ENCODE measurements at regions not wholly inside any gene's neighbourhood (a gene's known extent, or its start where the extent isn't known, plus 50 kb on each side); places are given as distances from the start of the nearest gene placed in this dataset.

- H3K4me1 ChIP-seq (replicated peaks in 1 of 2): no peaks in the 10 kb centered on the region
- WGBS, 4 donors: 80 to 100% (median 85%) methylated on average over 2 to 4 of the region's 4 CpGs
- DNase-seq: no peak
- no peaks in the 10 kb centered on the region for H3K27me3 ChIP-seq
- intact Hi-C loops (cut with DNase I): no loop called here
- H3K4me3 ChIP-seq: no peak overlapping the region
- TF ChIP-seq POLR2A (IDR thresholded peaks at IDR 0.05): no peak
- no peak for TF ChIP-seq CTCF (IDR thresholded peaks at IDR 0.05)
- no peaks in the 10 kb centered on the region for H3K36me3 ChIP-seq (replicated peaks in 1 of 2)
- no peak overlapping the region for H3K27ac ChIP-seq
- no peaks in the 10 kb centered on the region for H3K9me3 ChIP-seq (replicated peaks in 1 of 3)
These were observed 123.0 kb downstream of the MYCN start for GRCh38 chr2:16063251-16063850.

- no peak for TF ChIP-seq POLR2A (IDR thresholded peaks at IDR 0.05)
- no peak for TF ChIP-seq CTCF (IDR thresholded peaks at IDR 0.05)
- no peak for DNase-seq
- Histone ChIP-seq H3K36me3 (replicated peaks in 1 of 2) (no peaks in the 10 kb centered on the region), H3K4me3 (no peak overlapping the region), H3K27me3 (no peaks in the 10 kb centered on the region), H3K9me3 (replicated peaks in 1 of 3) (no peaks in the 10 kb centered on the region), H3K27ac (no peak overlapping the region), H3K4me1 (replicated peaks in 1 of 2) (no peaks in the 10 kb centered on the region)
- intact Hi-C loops (cut with DNase I): no loop called here
- 45 to 75% (median 60%) methylated on average over 1 of the region's 1 CpG for whole genome bisulfite sequencing, 4 donors
These were observed 122.3 kb downstream of the MYCN start for GRCh38 chr2:16062471-16063250.

- WGBS, 4 donors: 57 to 72% (median 68%) methylated on average over 2 of the region's 2 CpGs
- no peaks in the 10 kb centered on the region for H3K36me3 ChIP-seq (replicated peaks in 1 of 2)
- no peak for TF ChIP-seq POLR2A (IDR thresholded peaks at IDR 0.05)
- no peak for TF ChIP-seq CTCF (IDR thresholded peaks at IDR 0.05)
- no peak for DNase-seq
- intact Hi-C loops (cut with DNase I): no loop called here
- H3K27me3 ChIP-seq: no peaks in the 10 kb centered on the region
- H3K4me1 ChIP-seq (replicated peaks in 1 of 2): no peaks in the 10 kb centered on the region
- no peak overlapping the region for H3K4me3 ChIP-seq
- no peak overlapping the region for H3K27ac ChIP-seq
- no peaks in the 10 kb centered on the region for H3K9me3 ChIP-seq (replicated peaks in 1 of 3)
These were observed 121.3 kb downstream of the MYCN start for GRCh38 chr2:16061441-16062217.

- Histone ChIP-seq H3K27me3 (no peaks in the 10 kb centered on the region), H3K4me1 (replicated peaks in 1 of 2) (peaks cover 3 to 5% of the 10 kb centered on the region in 2 donors), H3K36me3 (replicated peaks in 1 of 2) (no peaks in the 10 kb centered on the region), H3K4me3 (no peak overlapping the region), H3K9me3 (replicated peaks in 1 of 3) (no peaks in the 10 kb centered on the region), H3K27ac (no peak overlapping the region)
- TF ChIP-seq CTCF (IDR thresholded peaks at IDR 0.05) (no peak), POLR2A (IDR thresholded peaks at IDR 0.05) (no peak)
- no peak for DNase-seq
- WGBS, 4 donors: 78 to 87% (median 83%) methylated on average over 3 of the region's 3 CpGs
- intact Hi-C loops (cut with DNase I): no loop called here
These were observed 120.6 kb downstream of the MYCN start for GRCh38 chr2:16060936-16061338.
